ENCODE measurements at regions not wholly inside any gene's neighbourhood (a gene's known extent, or its start where the extent isn't known, plus 50 kb on each side); places are given as distances from the start of the nearest gene placed in this dataset.

GRCh38 chr6:169071394-169071793, 182.3 kb downstream of the THBS2 start:
- TF ChIP-seq CTCF (IDR thresholded peaks at IDR 0.05) (no peak), POLR2A (IDR thresholded peaks at IDR 0.05) (no peak)
